Pons (tissue), 1 donor: ENCODE measurements at regions not wholly inside any gene's neighbourhood (a gene's known extent, or its start where the extent isn't known, plus 50 kb on each side); places are given as distances from the start of the nearest gene placed in this dataset.
A peak's percentile ranks its signal among the peaks of the same experiment; 100 is the strongest.
"Not testable (repeated sequence)": the region's sequence is repeated elsewhere in the genome, so short reads cannot be mapped to it uniquely, and the experiment has no call there.

Source experiments
- DNase-seq: peaks from one replicate; pipeline ENCODE4 v3.0.0-alpha.2; 2016; ENCODE audit warnings: low spot score

DNA sequence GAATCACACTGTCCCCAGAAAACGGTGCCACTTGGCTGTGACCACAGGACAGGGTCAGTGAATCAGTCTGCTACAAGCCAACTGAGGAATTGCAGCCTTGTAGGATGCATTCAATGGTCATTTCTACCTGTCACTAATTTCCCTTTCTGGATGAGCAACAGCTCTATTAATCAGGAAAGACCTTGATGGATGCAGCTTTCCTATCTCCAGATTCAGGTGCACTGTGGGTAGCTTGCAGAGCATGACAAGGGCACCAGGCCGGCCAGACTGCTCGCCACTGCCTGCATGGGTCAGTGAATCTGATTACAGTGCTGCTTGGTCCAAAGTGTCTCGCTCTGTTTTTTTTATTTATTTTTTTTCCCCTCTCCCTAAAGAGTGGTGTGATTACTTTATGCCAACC is 506.8 kb upstream of the AUTS2 start:
- DNase-seq = no peak

DNA sequence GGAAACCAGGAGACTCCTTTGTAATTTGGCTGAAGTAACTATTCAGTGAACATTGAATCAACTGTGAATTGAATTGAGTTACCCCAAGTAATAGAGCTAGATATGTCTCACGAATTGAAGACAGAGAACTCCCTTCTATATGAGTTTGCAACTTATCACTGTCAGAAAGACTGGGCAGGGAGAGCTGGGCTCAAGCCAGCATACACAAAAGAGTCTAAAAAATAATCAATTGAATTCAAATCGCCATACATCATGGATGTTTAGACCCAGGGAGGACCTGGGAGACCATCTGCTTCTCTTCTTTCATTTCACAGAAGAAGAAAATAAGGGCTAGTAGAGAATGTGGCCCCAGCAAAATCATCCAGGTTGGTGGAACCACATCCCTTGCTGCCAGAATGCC is 503.1 kb upstream of the AUTS2 start:
- DNase-seq = no peak

DNA sequence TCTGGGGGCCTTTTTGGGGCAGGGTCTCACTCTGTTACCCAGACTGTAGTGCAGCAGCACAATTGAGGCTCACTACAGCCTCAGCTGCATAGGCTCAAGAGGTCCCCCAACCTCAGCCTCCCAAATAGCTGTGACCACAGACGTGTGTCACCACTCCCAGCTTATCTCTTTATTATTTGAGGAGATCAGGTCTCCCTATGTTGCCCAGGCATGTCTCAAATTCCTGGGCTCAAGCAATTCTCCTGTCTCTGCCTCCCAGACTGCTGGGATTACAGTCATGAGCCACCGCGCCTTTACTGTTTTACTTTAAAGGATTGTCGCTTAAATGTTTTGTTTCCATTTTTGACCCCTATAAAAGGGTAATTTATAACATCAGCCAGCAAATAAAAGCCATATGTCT is 502.6 kb upstream of the AUTS2 start:
- DNase-seq = no peak

DNA sequence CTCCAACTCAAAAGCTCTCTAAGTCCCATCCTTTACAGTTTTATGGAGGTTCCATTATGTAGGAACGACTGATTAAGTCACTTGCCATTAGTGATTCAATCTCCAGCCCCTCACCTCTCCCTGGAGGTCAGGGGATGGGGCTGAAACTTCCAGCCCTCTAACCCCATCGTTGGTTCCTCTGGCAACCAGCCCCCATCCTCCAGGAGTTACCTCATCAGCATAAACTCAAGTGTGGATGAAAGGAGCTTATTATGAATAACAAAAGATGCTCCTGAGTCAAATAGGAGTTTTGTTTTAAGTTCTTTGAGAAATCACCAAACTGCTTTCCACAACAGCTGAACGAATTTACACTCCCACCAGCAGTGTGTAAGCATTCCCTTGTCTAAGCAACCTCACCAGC is 494.3 kb upstream of the AUTS2 start:
- DNase-seq = no peak

DNA sequence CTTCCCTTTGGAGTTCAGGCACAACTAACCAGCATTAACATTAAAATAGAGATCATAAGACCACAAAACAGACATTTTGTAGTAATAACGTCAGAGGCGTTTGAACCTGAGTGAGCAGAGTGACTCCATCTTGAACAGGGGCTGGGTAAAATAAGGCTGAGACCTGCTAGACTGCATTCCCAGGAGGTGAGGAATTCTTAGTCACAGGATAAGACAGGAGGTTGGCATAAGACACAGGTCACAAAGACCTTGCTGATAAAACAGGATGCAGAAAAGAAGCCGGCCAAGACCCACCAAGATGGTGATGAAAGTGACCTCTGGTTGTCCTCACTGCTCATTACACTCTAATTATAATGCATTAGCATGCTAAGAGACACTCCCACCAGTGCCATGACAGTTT is 493.2 kb upstream of the AUTS2 start:
- no peak for DNase-seq

DNA sequence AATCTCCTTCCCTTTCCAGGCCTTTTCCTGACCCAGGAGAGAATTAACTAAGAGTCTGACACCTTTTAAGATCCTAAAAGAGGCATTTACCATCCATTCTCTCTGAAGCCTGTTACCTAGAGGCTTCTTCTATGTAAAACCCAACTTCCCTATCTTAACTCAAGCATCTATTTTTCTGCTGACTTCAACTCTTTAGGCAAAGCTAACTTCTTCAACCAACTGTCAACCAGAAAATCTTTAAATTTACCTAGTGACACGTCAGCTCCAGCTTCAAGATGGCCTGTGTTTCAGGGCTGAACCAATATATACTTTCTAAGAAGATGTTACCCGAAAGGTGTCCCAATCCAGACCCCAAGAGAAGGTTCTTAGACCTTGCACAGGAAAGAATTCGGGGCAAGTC is 492.3 kb upstream of the AUTS2 start:
- DNase-seq = no peak

DNA sequence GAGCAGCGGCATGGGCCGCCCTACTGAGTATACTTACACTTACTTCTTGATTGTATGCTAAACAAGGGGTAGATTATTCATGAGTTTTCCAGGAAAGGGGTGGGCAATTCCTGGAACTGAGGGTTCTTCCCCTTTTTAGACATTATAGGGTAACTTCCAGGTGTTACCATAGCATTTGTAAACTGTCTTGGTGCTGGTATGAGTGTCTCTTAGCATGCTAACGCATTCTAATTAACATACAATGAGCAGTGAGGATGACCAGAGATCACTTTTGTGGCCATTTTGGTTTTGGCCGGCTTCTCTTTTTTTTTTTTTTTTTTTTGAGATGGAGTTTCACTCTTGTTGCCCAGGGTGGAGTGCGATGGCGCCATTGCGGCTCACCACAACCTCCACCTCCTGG is 491.8 kb upstream of the AUTS2 start:
- not testable (repeated sequence) for DNase-seq

DNA sequence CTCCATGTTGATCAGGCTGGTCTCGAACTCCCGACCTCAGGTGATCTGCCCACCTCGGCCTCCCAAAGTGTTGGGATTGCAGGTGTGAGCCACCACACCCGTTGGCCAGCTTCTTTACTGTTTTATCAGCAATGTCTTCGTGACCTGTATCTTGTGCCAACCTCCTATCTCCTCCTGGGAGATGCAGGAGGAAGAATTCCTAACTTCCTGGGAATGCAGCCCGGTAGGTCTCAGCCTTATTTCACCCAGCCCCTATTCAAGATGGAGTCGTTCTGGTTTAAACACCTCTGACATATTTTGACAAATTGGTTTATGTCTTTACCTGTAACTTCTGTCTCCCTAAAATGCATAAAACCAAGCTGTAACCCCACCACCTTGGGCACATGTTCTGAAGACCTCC is 491.3 kb upstream of the AUTS2 start:
- DNase-seq = not testable (repeated sequence)

DNA sequence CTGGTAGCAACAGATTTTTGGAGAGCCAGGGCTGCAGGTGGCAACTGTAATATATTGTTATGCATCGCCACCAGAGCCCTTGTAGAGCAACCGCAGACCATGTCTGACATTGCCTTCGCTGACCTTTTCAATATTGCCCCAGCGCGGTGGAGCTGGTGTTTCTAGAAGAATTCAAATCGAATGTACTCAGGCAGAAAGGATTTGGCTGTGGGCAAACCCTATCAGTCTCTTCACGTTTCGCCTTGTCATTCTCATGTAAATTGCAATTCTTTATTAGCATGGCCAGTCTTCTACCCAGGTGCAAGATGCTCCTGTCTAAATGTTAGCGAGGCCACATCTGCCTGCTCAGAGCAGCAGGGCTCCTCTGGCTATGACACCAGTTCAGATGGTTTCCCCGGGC is 490.2 kb upstream of the AUTS2 start:
- no peak for DNase-seq

DNA sequence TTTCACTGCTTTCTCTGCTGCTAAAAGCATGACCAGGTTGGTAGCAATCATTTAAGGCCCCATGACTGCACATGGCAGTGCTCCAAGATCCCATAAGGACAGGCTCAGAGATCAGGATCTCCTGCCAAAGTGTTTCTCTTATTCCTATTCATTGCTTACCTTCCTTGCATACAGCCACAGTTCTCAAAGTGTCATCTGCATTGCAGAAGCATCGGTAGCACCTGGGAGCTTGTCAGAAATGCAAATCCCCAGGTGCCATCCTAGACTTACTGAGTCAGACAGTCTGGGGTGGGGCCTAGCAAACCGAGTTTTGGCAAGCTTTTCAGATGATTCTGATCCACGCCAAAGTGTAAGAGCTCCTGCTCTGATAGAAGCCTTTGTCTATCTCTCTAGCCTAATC is 489.0 kb upstream of the AUTS2 start:
- DNase-seq = peak; percentile 7

DNA sequence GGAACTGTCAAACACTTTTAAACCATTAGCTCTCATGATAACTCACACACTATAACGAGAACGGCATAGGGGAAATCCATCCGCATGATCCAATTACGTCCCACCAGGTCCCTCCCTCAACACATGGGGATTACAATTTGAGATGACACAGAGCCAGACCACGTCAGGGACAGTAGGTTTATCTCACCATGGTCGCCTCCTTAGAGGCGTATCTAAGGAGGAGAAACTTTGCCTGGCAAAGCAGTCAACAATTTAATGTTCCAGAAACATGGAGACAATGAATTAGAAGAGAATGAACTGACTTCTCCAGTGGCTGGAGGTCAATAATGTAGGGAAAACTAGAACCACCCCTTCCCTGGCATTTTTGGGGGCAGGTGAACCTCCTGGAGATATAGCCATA is 488.4 kb upstream of the AUTS2 start:
- no peak for DNase-seq

DNA sequence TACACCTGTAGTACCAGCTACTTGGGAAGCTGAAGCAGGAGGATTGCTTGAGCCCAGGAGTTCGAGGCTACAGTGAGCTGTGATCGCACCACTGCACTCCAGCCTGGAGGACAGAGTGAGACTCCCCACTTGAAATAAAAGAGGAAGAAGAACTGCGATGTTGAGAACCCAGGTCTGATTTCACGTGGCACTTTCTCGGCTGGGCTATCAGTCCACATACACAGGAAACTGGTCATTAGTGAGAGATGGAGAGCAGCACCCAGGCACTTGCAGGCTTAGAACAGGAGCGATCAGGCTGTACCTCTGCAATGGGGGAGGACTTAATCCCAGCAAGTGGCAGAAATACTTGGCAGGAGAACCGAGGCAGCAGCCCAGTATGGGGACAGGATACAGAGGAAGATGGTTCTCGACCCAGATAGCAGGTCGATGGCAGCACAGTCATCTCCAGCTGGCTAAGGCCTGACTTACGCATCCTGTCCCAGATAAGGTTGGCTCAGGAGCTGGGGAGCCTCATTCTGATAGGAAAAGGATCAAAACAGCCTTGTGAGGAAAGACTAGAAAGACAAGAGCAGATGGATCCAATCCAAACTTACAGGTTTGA is 487.7 kb upstream of the AUTS2 start:
- peak; percentile 5 for DNase-seq

DNA sequence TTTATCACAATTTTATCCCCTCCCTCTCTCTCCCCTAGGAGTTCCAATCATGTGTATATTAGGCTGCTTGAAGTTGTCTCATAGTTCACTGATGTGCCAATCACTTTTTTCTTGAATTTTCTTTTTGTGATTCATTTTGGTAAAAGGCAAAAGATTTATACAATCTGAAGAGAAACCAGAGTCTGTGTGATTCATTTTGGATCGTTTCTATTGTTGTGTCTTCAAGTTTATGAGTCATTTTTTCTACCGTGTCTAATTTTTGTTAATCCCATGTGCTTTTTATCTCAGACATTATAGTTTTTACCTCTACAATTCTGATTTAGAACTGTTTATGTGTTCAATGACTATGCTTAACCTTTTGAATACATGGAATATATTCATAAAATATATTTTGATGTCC is 483.9 kb upstream of the AUTS2 start:
- no peak for DNase-seq

DNA sequence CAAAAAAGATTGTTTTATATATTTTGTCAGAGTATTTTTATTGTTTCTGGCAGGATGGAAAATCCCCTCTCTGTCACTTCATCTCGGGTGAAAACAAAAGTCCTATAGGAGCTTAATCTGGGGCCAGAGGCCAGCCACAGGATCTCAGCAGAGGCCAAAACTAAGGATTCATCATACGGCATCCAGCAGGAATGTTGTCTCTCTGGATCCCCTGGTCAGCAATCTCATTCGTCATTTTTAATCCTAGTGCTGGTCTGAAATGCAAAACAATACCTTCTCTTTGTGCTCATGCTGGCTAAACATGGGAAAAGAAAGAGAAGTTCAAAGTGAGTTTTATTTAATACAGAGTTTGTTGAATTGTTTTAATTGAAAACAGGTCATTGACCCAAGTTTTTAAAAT is 482.5 kb upstream of the AUTS2 start:
- no peak for DNase-seq

DNA sequence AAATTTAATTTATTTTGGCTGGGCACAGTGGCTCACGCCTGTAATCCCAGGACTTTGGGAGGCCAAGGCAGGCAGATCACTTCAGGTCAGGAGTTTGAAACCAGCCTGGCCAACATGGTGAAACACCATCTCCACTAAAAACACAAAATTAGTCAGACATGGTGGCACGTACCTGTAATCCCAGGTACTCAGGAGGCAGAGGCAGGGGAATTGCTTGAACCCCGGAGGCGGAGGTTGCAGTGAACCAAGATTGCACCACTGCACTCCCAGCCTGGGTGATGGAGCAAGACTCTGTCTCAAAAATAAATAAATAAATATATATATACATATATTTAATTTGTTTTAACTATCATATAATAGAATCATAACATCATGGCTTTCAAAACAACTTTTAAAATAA is 482.1 kb upstream of the AUTS2 start:
- DNase-seq = not testable (repeated sequence)

DNA sequence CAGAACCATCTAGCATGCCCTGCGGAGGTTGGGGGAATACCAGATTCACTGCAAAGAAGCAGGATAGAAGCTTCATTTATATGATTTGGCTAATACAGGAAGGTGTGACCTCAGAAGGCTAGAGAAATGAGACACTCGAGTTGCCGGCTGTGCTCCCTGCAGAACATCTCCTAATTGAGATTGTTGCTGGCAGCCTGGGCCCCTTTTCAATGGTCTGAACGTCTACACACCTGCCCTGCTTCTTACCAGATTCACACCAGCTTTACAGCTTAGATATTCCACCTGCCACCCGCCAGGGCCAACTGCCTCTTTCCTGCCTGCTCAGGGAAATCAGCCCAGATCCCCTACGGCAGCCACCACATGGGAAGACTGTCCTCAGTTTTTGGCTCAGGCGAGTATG is 475.3 kb upstream of the AUTS2 start:
- DNase-seq = no peak

DNA sequence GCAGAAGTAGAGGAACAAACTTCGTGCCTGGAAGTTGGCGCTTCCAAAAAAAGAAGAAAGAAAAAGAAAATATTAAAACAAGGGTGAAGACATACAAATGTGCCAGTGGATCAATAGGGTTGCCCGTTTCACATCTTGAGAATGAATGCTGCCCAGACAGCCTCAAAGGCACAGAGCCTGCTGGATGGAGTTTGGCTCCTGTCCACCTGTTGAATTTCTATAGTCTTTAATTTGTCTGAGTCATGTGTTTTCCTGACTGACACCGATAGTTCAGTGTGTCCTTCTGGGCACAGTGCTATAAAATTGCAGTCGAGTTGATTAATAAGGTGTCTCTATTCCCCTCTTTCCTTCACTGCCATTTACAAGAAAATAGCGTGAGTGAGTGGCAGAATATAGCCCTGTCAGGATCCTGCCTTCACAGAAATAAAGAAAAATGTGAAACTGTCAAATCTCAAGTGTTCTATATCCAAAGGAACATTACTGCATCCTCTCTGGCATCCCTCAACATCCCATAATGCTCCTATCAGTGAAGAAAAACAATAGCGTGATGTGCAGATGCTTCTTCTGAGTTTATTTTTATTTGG is 471.3 kb upstream of the AUTS2 start:
- DNase-seq = no peak

DNA sequence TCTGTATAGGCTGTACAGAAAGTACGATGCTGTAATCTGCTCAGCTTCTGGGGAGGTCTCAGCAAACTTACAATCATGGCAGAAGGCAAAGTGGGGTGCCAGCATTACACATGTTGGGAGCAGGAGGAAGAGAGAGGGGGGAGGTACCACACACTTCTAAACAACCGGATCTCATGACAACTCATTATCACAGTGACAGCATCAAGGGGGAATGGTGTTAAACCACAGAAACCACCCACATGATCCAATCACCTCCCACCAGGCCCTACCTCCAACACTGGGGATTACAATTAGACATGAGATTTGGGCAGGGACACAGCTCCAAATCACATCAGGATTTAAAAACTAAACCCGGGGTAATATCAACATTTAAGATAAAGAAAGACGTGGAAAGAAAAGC is 468.8 kb upstream of the AUTS2 start:
- DNase-seq = no peak

DNA sequence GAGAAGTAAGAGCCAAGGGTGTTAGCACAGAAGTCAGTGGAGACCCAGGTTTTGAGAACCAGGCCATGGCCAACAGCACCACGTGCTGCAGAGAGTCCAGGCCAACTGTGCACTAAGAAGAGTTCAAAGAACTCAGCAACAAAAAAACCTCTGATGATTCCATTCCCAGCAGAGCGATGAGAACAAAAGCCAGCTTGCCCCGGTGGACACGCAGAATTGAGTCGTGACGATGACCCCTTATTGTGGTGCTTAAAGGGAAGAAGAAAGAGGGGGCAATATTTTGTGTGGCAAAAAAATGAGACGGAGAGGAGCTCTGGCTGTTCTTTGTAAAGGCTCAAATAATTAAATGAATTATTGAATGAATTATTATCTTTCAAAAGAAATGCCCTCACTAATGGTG is 468.3 kb upstream of the AUTS2 start:
- DNase-seq = no peak

DNA sequence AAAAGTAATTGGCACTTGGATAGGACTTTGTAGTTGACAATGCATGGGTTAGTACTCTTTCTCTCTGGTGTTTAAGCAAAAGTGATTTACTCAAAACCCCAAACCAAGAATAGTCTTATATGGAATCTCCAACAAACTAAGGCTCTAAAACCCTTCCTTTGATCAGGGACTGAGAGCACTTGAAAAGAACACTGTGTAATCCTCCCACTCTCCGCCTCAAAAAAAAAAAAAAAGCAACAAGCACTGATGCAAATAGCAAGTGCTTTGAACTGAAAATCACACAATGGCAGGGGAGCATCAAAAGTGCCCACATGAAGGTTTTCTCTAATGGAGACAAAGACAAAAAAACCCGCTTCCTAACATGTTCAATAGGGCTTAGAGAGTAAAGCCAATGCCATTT is 467.9 kb upstream of the AUTS2 start:
- no peak for DNase-seq

DNA sequence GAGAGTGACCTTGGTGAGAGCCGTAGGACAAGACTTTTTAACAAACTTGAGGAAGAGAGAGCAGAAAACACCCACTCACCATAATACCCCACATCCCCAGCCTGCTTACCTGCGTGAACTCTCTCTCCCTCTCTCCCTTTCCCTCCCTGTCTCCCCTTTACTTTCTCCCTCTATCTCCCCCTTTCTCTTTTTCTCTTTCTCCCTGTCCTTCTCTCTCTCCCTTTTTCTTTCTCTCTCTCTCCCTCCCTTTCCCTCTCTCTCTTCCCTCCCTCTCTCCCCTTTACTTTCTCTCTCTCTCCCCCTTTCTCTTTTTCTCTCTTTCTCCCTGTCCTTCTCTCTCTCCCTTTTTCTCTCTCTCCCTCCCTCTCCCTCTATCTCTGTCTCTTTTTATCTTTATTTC is 464.0 kb upstream of the AUTS2 start:
- DNase-seq = no peak

DNA sequence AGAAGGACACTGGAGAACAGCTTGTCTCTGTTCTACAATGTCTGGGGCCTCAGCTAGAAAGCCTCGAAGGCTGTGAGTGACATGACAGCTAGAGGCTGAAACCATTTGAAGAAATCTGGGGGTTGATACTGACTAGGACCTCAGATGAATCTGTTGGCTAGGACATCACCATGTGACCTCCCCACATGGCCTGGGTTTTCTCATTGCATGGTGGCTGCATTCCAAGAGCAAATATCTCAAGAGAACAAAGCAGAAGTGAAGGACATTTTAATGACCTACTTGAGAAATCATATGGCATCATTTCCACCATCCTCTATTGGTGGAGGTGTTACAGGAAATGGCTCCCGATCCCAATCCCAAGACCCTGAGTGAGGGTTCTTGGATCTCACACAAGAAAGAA is 450.6 kb upstream of the AUTS2 start:
- DNase-seq = no peak

DNA sequence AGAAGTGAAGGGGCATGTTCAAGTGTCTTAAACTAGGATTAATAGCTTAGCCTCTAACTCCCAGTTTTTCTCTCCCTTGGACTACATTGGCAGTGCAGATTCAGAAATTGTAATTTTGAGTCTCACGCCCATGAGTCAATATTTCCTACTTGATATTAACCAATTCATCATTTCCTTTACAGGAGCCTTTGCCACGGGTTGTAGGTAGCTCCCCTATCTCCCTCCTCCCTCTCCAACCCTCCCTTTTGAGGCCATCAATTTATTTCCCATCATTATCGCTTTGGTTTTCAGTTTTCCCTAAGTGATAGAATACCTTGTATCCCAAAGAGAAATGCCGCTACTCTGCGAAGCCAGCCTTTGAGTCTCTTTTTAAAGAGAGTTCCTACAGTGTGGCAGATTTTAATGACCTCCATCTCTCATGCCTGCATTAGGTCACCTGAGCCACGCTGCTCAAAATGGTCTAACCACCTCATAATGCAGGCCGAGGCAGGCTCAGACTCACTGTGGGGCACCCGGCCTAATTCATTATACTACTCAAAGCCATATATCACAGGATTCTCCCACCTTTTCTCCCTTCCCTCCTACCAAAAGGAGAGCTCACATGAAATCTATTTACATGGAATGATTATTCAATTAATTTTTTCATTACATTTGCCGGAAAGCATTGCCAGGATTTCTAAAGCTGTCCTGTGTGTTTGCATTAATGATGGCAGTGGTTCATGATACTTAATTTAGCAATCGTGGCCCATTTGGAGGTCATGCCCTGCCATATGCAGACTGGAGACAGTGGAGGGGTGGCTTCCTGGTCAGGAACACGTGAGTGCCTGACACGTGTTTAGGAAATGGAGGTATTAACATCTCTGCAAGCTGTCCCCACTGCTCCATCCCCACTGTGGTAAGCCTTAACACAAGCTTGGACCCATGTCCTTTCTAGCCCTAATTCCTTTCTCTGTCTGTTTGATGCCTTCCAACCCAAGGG is 448.2 kb upstream of the AUTS2 start:
- no peak for DNase-seq
